ENCODE measurements at regions not wholly inside any gene's neighbourhood (a gene's known extent, or its start where the extent isn't known, plus 50 kb on each side); places are given as distances from the start of the nearest gene placed in this dataset.

GRCh38 chr12:115090783-115091182, 406.8 kb upstream of the TBX3 start:
- TF ChIP-seq CTCF (IDR thresholded peaks at IDR 0.05) (no peak), POLR2A (IDR thresholded peaks at IDR 0.05) (no peak), EP300 (IDR thresholded peaks at IDR 0.05; ENCODE audit: low read depth) (no peak), POLR2AphosphoS5 (IDR thresholded peaks at IDR 0.05) (no peak)
